HepG2 (cell line): ENCODE measurements at regions not wholly inside any gene's neighbourhood (a gene's known extent, or its start where the extent isn't known, plus 50 kb on each side); places are given as distances from the start of the nearest gene placed in this dataset.

Source experiments
- CCDC6 ChIP-seq: sonication (generic); formaldehyde crosslinking; IDR thresholded peaks from 2 replicates; pipeline ENCODE4 v1.8.1; 2022; ENCODE audit warnings: mild to moderate bottlenecking, missing genetic modification reagents, moderate library complexity
- CHD2 ChIP-seq: IDR thresholded peaks from 2 replicates; pipeline ENCODE4 v1.6.1; 2011; ENCODE audit warnings: low read depth, low read length, improper control_type of control experiment
- HES4 ChIP-seq: sonication (generic); formaldehyde crosslinking; IDR thresholded peaks from 2 replicates; pipeline ENCODE4 v1.9.0; 2021; ENCODE audit warnings: mild to moderate bottlenecking, missing genetic modification reagents, borderline replicate concordance
- NFATC3 ChIP-seq: sonication (generic); formaldehyde crosslinking; IDR thresholded peaks from 2 replicates; pipeline ENCODE4 v1.5.1; 2020; ENCODE audit warnings: mild to moderate bottlenecking, missing genetic modification reagents
- NONO ChIP-seq, 2 experiments: fragments of 450-650 bp in 1 of 2; sonication (generic) in 1 of 2; formaldehyde crosslinking in 1 of 2; IDR thresholded peaks in 1 of 2; conservative IDR thresholded peaks in 1 of 2; 2 replicates each; pipeline versions ENCODE4 v1.6.1 to v1.8.0; 2017 to 2022; ENCODE audit warnings: mild to moderate bottlenecking in 1 of 2, missing genetic modification reagents in 1 of 2, moderate library complexity in 1 of 2
- PCBP2 ChIP-seq: fragments of 200-400 bp; formaldehyde crosslinking; optimal IDR thresholded peaks from 2 replicates; pipeline ENCODE3; 2018; ENCODE audit warnings: low read length, low read depth; ENCODE audit not compliant: poor library complexity, severe bottlenecking
- RNF219 ChIP-seq: sonication (generic); formaldehyde crosslinking; IDR thresholded peaks from 2 replicates; pipeline ENCODE4 v1.5.0; 2020; ENCODE audit warnings: mild to moderate bottlenecking, missing genetic modification reagents
- SIN3B ChIP-seq: fragments of 150-350 bp; IDR thresholded peaks from 2 replicates; pipeline ENCODE4 v1.6.1; 2014; ENCODE audit warnings: low read length
- XRCC5 ChIP-seq: fragments of 200-400 bp; formaldehyde crosslinking; optimal IDR thresholded peaks from 2 replicates; pipeline ENCODE3; 2017; ENCODE audit warnings: mild to moderate bottlenecking, low read length
- ZFP91 ChIP-seq: sonication (generic); formaldehyde crosslinking; IDR thresholded peaks from 2 replicates; pipeline ENCODE4 v1.9.0; 2022; ENCODE audit warnings: missing genetic modification reagents, mild to moderate bottlenecking, borderline replicate concordance
- ZNF512 ChIP-seq: sonication (generic); formaldehyde crosslinking; IDR thresholded peaks from 2 replicates; pipeline ENCODE4 v1.4.0; 2020; ENCODE audit warnings: mild to moderate bottlenecking, missing genetic modification reagents
- ZNF839 ChIP-seq: sonication (generic); formaldehyde crosslinking; IDR thresholded peaks from 2 replicates; pipeline ENCODE4 v1.4.0; 2020; ENCODE audit warnings: missing genetic modification reagents, mild to moderate bottlenecking, borderline replicate concordance
- ZZZ3 ChIP-seq: sonication (generic); formaldehyde crosslinking; IDR thresholded peaks from 2 replicates; pipeline ENCODE4 v1.4.0; 2020; ENCODE audit warnings: missing genetic modification reagents, mild to moderate bottlenecking, borderline replicate concordance
- TF ChIP-seq, protein P1 (sequence below), 2 experiments: sonication (generic) in 1 of 2; formaldehyde crosslinking in 1 of 2; IDR thresholded peaks; 2 replicates each; pipeline versions ENCODE4 v1.4.0 to v1.6.1; 2018 to 2020; ENCODE audit warnings: missing genetic modification reagents in 2 of 2, borderline replicate concordance in 1 of 2, low read depth in 1 of 2, mild to moderate bottlenecking in 1 of 2, missing biosample characterization in 1 of 2

- TF ChIP-seq ZNF512 (CRISPR knock-in tag) (0 out of 2 replicates have a peak, but pooled peaks have one; percentile 78), HES4 (CRISPR knock-in tag) (no peak), XRCC5 (no peak), NFATC3 (CRISPR knock-in tag) (no peak), NONO (IDR thresholded peaks at IDR 0.05) (no peak), NONO (CRISPR knock-in tag; conservative IDR thresholded peaks at IDR 0.05) (no peak), ZFP91 (CRISPR knock-in tag) (no peak), RNF219 (CRISPR knock-in tag) (no peak), CHD2 (no peak), SIN3B (no peak), ZNF839 (CRISPR knock-in tag) (no peak), PCBP2 (peak; percentile 98), ZZZ3 (CRISPR knock-in tag) (no peak), CCDC6 (no peak)
- TF ChIP-seq, protein P1, sequence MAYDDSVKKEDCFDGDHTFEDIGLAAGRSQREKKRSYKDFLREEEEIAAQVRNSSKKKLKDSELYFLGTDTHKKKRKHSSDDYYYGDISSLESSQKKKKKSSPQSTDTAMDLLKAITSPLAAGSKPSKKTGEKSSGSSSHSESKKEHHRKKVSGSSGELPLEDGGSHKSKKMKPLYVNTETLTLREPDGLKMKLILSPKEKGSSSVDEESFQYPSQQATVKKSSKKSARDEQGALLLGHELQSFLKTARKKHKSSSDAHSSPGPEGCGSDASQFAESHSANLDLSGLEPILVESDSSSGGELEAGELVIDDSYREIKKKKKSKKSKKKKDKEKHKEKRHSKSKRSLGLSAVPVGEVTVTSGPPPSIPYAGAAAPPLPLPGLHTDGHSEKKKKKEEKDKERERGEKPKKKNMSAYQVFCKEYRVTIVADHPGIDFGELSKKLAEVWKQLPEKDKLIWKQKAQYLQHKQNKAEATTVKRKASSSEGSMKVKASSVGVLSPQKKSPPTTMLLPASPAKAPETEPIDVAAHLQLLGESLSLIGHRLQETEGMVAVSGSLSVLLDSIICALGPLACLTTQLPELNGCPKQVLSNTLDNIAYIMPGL (CRISPR knock-in tag; IDR thresholded peaks at IDR 0.05; ENCODE audit: borderline replicate concordance in 1 of 2, low read depth in 1 of 2), result no peak
These were observed 169.4 kb downstream of the ABCA8 start (continued) for GRCh38 chr17:68785565-68786486.
